NT2/D1 (cell line): ENCODE measurements at regions not wholly inside any gene's neighbourhood (a gene's known extent, or its start where the extent isn't known, plus 50 kb on each side); places are given as distances from the start of the nearest gene placed in this dataset.

Experiments used
- DNase-seq: peaks from one replicate; pipeline ENCODE4 v3.0.0-alpha.2; 2011; ENCODE audit warnings: low read depth, low spot score
- H3K27me3 ChIP-seq: 2 replicates; pipeline ENCODE4 v1.6.0; 2011; ENCODE audit warnings: mild to moderate bottlenecking; ENCODE audit not compliant: insufficient read length, insufficient read depth
- H3K36me3 ChIP-seq: 2 replicates; pipeline ENCODE4 v1.6.1; 2011; ENCODE audit warnings: mild to moderate bottlenecking, low read length, mixed read lengths; ENCODE audit not compliant: insufficient read depth, insufficient read length
- H3K4me1 ChIP-seq: 2 replicates; pipeline ENCODE4 v1.5.1; 2011; ENCODE audit not compliant: insufficient read depth, insufficient read length
- H3K4me3 ChIP-seq: 2 replicates; pipeline ENCODE4 v1.5.1; 2011; ENCODE audit warnings: low read depth; ENCODE audit not compliant: insufficient read length
- H3K9ac ChIP-seq: 2 replicates; pipeline ENCODE4 v1.6.0; 2011; ENCODE audit warnings: low read depth; ENCODE audit not compliant: insufficient read length
- H3K9me3 ChIP-seq: 2 replicates; pipeline ENCODE4 v1.5.1; 2011; ENCODE audit warnings: mild to moderate bottlenecking, low read length; ENCODE audit not compliant: insufficient read depth
- SUZ12 ChIP-seq: IDR thresholded peaks from 2 replicates; pipeline ENCODE4 v1.6.1; 2011; ENCODE audit not compliant: insufficient read length, insufficient read depth; ENCODE audit errors: extremely low read depth
- YY1 ChIP-seq: IDR thresholded peaks from 2 replicates; pipeline ENCODE4 v1.6.1; 2011; ENCODE audit not compliant: insufficient read length, insufficient read depth
- ZNF274 ChIP-seq: IDR thresholded peaks from 2 replicates; pipeline ENCODE4 v1.6.1; 2011; ENCODE audit warnings: mild to moderate bottlenecking, low read depth, low read length

GRCh38 chr17:5785338-5785737, 201.0 kb upstream of the NLRP1 start:
- Histone ChIP-seq H3K9me3 (peaks cover 13% of the 10 kb centered on the region; the same call in 1 of the 2 replicates), H3K4me1 (peaks cover 3% of the 10 kb centered on the region), H3K36me3 (no peaks in the 10 kb centered on the region), H3K27me3 (no peaks in the 10 kb centered on the region), H3K4me3 (no peak overlapping the region), H3K9ac (no peak overlapping the region)
- TF ChIP-seq ZNF274 = no peak
- no peak for TF ChIP-seq YY1
- no peak for TF ChIP-seq SUZ12
- no peak for DNase-seq

GRCh38 chr17:5785867-5786509, 201.7 kb upstream of the NLRP1 start:
- Histone ChIP-seq H3K4me1 (peaks cover 1% of the 10 kb centered on the region), H3K27me3 (no peaks in the 10 kb centered on the region), H3K9ac (no peak overlapping the region), H3K4me3 (no peak overlapping the region), H3K36me3 (no peaks in the 10 kb centered on the region), H3K9me3 (peaks cover 13% of the 10 kb centered on the region; the same call in 1 of the 2 replicates)
- TF ChIP-seq YY1 = no peak
- no peak for TF ChIP-seq ZNF274
- TF ChIP-seq SUZ12 = no peak
- no peak for DNase-seq

- no peak overlapping the region for H3K4me3 ChIP-seq
- no peak for DNase-seq
- peaks cover 13% of the 10 kb centered on the region; the same call in 1 of the 2 replicates for H3K9me3 ChIP-seq
- TF ChIP-seq SUZ12 = no peak
- no peak for TF ChIP-seq YY1
- no peak for TF ChIP-seq ZNF274
- H3K36me3 ChIP-seq = no peaks in the 10 kb centered on the region
- H3K4me1 ChIP-seq = no peaks in the 10 kb centered on the region
- no peaks in the 10 kb centered on the region for H3K27me3 ChIP-seq
- H3K9ac ChIP-seq = no peak overlapping the region
Observed at GRCh38 chr17:5786510-5786875, 202.2 kb upstream of the NLRP1 start.

- TF ChIP-seq YY1 (no peak), SUZ12 (no peak), ZNF274 (no peak)
- DNase-seq = no peak
- no peaks in the 10 kb centered on the region for H3K4me1 ChIP-seq
- H3K36me3 ChIP-seq = no peaks in the 10 kb centered on the region
- no peaks in the 10 kb centered on the region for H3K27me3 ChIP-seq
- H3K9me3 ChIP-seq = peaks cover 25% of the 10 kb centered on the region
- H3K4me3 ChIP-seq = no peak overlapping the region
- no peak overlapping the region for H3K9ac ChIP-seq
Observed at GRCh38 chr17:5788266-5788900, 204.1 kb upstream of the NLRP1 start.

- DNase-seq = no peak
- Histone ChIP-seq H3K27me3 (no peaks in the 10 kb centered on the region), H3K9me3 (peaks cover 18% of the 10 kb centered on the region), H3K36me3 (no peaks in the 10 kb centered on the region), H3K9ac (no peak overlapping the region), H3K4me3 (no peak overlapping the region), H3K4me1 (no peaks in the 10 kb centered on the region)
- no peak for TF ChIP-seq SUZ12
- no peak for TF ChIP-seq YY1
- no peak for TF ChIP-seq ZNF274
Observed at GRCh38 chr17:5789528-5789927, 205.2 kb upstream of the NLRP1 start.

GRCh38 chr17:5793157-5793556, 208.8 kb upstream of the NLRP1 start:
- Histone ChIP-seq H3K9me3 (peaks cover 18% of the 10 kb centered on the region), H3K4me3 (no peak overlapping the region), H3K27me3 (no peaks in the 10 kb centered on the region), H3K9ac (no peak overlapping the region), H3K4me1 (peaks cover 6% of the 10 kb centered on the region), H3K36me3 (no peaks in the 10 kb centered on the region)
- DNase-seq = no peak
- TF ChIP-seq ZNF274 (no peak), YY1 (no peak), SUZ12 (no peak)

- Histone ChIP-seq H3K9me3 (peaks cover 18% of the 10 kb centered on the region), H3K4me3 (no peak overlapping the region), H3K9ac (no peak overlapping the region), H3K36me3 (no peaks in the 10 kb centered on the region), H3K27me3 (no peaks in the 10 kb centered on the region), H3K4me1 (peaks cover 6% of the 10 kb centered on the region)
- TF ChIP-seq SUZ12 = no peak
- TF ChIP-seq YY1 = no peak
- TF ChIP-seq ZNF274 = no peak
- no peak for DNase-seq
Observed at GRCh38 chr17:5793899-5794298, 209.6 kb upstream of the NLRP1 start.
